Left lobe of liver (tissue), 2 donors: ENCODE measurements at regions not wholly inside any gene's neighbourhood (a gene's known extent, or its start where the extent isn't known, plus 50 kb on each side); places are given as distances from the start of the nearest gene placed in this dataset.

Experiments used
- ATAC-seq: fragments of 200-7000 bp; cut with Tn5 transposase; one replicate; pipeline ENCODE4 v1.9.1; 2020; ENCODE audit warnings: mild to moderate bottlenecking, moderate library complexity
- DNase-seq: peaks from one replicate; pipeline ENCODE4 v3.0.0-alpha.2; 2020; ENCODE audit warnings: low spot score
- donor health status: DM: no; HTN: no; CAD: no; lungs with moderate emphysema.
- donor health status: DM: no; HTN: yes; CAD: no.

GRCh38 chr11:45366619-45367190 lies 80.6 kb upstream of the SYT13 start:
- DNase-seq (peak; percentile 36), ATAC-seq (no peak)

GRCh38 chr11:45365961-45366618 lies 79.9 kb upstream of the SYT13 start:
- ATAC-seq (peak; percentile 96), DNase-seq (peak; percentile 87)

- DNase-seq (no peak), ATAC-seq (no peak)
These were observed 76.5 kb upstream of the SYT13 start for GRCh38 chr11:45362636-45363035.

- no peak for DNase-seq
- ATAC-seq, result no peak
These were observed 75.4 kb upstream of the SYT13 start for GRCh38 chr11:45361551-45361950.

- ATAC-seq (no peak), DNase-seq (no peak)
These were observed 69.5 kb upstream of the SYT13 start for GRCh38 chr11:45355706-45356041.

- peak; percentile 70 for DNase-seq
- ATAC-seq, result peak; percentile 70
These were observed 69.0 kb upstream of the SYT13 start for GRCh38 chr11:45354976-45355705.

GRCh38 chr11:45348729-45349128 lies 62.6 kb upstream of the SYT13 start:
- ATAC-seq (no peak), DNase-seq (no peak)

- no peak for ATAC-seq
- no peak for DNase-seq
These were observed 61.4 kb upstream of the SYT13 start for GRCh38 chr11:45347348-45348082.

GRCh38 chr11:45345491-45345890 lies 59.4 kb upstream of the SYT13 start:
- ATAC-seq, result no peak
- DNase-seq, result no peak

GRCh38 chr11:45344028-45344427 lies 57.9 kb upstream of the SYT13 start:
- ATAC-seq (no peak), DNase-seq (no peak)

GRCh38 chr11:45343444-45343843 lies 57.3 kb upstream of the SYT13 start:
- no peak for ATAC-seq

GRCh38 chr11:45341372-45341771 lies 55.2 kb upstream of the SYT13 start:
- DNase-seq (no peak), ATAC-seq (no peak)

More at GRCh38 chr11:45343444-45343843, 57.3 kb upstream of the SYT13 start:
- no peak for DNase-seq

- DNase-seq, result peak; percentile 92
- peak; percentile 100 for ATAC-seq
These were observed 53.8 kb upstream of the SYT13 start for GRCh38 chr11:45339729-45340519.

GRCh38 chr11:45337583-45338360 lies 51.6 kb upstream of the SYT13 start:
- ATAC-seq (no peak), DNase-seq (no peak)

- DNase-seq, result no peak
- ATAC-seq, result no peak
These were observed 50.0 kb upstream of the SYT13 start for GRCh38 chr11:45336136-45336535.
